HUES6 (cell line): ENCODE measurements at regions not wholly inside any gene's neighbourhood (a gene's known extent, or its start where the extent isn't known, plus 50 kb on each side); places are given as distances from the start of the nearest gene placed in this dataset.

Experiments used
- H3K27ac ChIP-seq: 2 replicates; pipeline ENCODE4 v1.7.0; 2013; ENCODE audit warnings: low read depth, mild to moderate bottlenecking, low read length, inconsistent platforms
- H3K27me3 ChIP-seq: 2 replicates; pipeline ENCODE4 v1.6.1; 2013; ENCODE audit warnings: low read length; ENCODE audit not compliant: control insufficient read depth, insufficient read depth
- H3K36me3 ChIP-seq: 2 replicates; pipeline ENCODE4 v1.6.1; 2013; ENCODE audit warnings: low read length; ENCODE audit not compliant: control insufficient read depth, insufficient read depth
- H3K4me1 ChIP-seq: 2 replicates; pipeline ENCODE4 v1.6.1; 2013; ENCODE audit warnings: low read length; ENCODE audit not compliant: control insufficient read depth, insufficient read depth
- H3K4me3 ChIP-seq: 2 replicates; pipeline ENCODE4 v1.5.1; 2013; ENCODE audit warnings: low read depth, low read length
- H3K9ac ChIP-seq: one replicate; pipeline ENCODE4 v1.6.1; 2013; ENCODE audit warnings: mild to moderate bottlenecking, low read length
- H3K9me3 ChIP-seq: 2 replicates; pipeline ENCODE4 v1.6.1; 2013; ENCODE audit warnings: low read depth, low read length; ENCODE audit not compliant: control insufficient read depth, insufficient read depth

GRCh38 chr10:58094985-58095718 is 172.5 kb downstream of the IPMK start:
- H3K27me3 ChIP-seq: no peaks in the 10 kb centered on the region
- no peak overlapping the region for H3K27ac ChIP-seq
- H3K4me1 ChIP-seq: no peaks in the 10 kb centered on the region
- 0 out of 2 replicates have a peak, but pooled peaks cover 2% of the 10 kb centered on the region for H3K9me3 ChIP-seq
- H3K4me3 ChIP-seq: no peak overlapping the region
- H3K9ac ChIP-seq: no peak overlapping the region
- H3K36me3 ChIP-seq: no peaks in the 10 kb centered on the region

DNA sequence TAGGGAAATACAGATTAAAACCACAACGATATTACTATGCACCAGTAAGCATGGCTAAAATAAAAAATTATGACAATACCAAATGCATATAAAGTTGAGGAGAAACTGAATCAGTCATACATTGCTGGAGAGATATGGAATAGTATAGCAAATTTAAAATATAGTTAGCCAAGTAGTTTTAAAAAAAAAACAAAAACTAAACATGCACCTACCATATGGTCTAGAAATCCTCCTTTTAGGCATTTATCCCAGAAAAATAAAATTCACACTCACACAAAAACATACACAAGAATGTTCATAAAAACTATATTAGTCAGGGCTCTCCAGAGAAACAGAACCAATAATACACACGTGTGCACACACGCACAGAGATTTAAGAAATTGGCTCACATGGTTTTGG is 175.8 kb downstream of the IPMK start:
- no peak overlapping the region for H3K27ac ChIP-seq
- 0 out of 2 replicates have a peak, but pooled peaks cover 2% of the 10 kb centered on the region for H3K9me3 ChIP-seq
- no peaks in the 10 kb centered on the region for H3K36me3 ChIP-seq
- no peak overlapping the region for H3K4me3 ChIP-seq
- no peaks in the 10 kb centered on the region for H3K27me3 ChIP-seq
- no peak overlapping the region for H3K9ac ChIP-seq
- H3K4me1 ChIP-seq: no peaks in the 10 kb centered on the region

DNA sequence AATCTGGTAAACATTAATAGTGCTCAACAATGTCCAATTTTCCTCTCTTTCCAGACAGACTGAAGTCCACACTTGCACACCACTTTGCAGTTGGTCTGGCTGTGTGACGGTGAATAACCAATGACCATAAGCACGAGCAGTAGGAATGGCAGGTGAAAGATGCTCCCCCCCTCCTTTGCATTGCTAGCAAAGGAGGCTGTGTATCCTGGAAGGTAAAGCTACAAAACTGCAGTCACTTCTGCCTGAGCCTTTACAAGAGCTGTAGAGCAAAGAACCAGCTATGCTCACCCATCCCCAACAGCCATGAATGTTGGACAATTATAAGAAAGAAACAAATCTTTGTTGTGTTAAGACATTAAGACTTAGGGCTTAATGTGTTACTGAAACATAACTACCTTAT is 178.0 kb downstream of the IPMK start:
- H3K27me3 ChIP-seq: no peaks in the 10 kb centered on the region
- 0 out of 2 replicates have a peak, but pooled peaks cover 2% of the 10 kb centered on the region for H3K9me3 ChIP-seq
- H3K36me3 ChIP-seq: no peaks in the 10 kb centered on the region
- H3K4me1 ChIP-seq: no peaks in the 10 kb centered on the region
- H3K27ac ChIP-seq: no peak overlapping the region
- no peak overlapping the region for H3K9ac ChIP-seq
- H3K4me3 ChIP-seq: no peak overlapping the region

- Histone ChIP-seq H3K4me3 (no peak overlapping the region), H3K9me3 (0 out of 2 replicates have a peak, but pooled peaks cover under 1% of the 10 kb centered on the region), H3K36me3 (no peaks in the 10 kb centered on the region), H3K9ac (no peak overlapping the region), H3K4me1 (no peaks in the 10 kb centered on the region), H3K27me3 (no peaks in the 10 kb centered on the region), H3K27ac (no peak overlapping the region)
These were observed 179.8 kb downstream of the IPMK start for GRCh38 chr10:58087896-58088295.

DNA sequence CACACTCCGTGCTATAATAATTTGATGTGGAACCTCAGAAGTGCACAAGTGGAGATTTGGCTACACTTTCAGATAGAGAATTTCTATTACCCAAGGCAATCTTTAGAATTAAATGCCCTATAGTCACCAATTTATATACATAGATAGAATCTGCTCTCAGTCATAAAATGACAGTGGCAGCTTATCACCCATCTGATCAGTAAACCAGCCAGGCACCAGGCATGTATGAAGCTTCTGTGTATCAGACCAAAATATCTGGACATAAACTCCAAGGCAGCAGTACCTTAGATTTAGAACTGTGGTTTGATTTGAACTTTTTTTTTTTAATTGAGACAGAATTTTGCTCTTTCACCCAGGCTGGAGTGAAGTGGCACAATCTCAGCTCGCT is 180.9 kb downstream of the IPMK start:
- no peaks in the 10 kb centered on the region for H3K4me1 ChIP-seq
- H3K27ac ChIP-seq: no peak overlapping the region
- no peaks in the 10 kb centered on the region for H3K27me3 ChIP-seq
- no peaks in the 10 kb centered on the region for H3K9me3 ChIP-seq
- no peak overlapping the region for H3K4me3 ChIP-seq
- H3K9ac ChIP-seq: no peak overlapping the region
- no peaks in the 10 kb centered on the region for H3K36me3 ChIP-seq

DNA sequence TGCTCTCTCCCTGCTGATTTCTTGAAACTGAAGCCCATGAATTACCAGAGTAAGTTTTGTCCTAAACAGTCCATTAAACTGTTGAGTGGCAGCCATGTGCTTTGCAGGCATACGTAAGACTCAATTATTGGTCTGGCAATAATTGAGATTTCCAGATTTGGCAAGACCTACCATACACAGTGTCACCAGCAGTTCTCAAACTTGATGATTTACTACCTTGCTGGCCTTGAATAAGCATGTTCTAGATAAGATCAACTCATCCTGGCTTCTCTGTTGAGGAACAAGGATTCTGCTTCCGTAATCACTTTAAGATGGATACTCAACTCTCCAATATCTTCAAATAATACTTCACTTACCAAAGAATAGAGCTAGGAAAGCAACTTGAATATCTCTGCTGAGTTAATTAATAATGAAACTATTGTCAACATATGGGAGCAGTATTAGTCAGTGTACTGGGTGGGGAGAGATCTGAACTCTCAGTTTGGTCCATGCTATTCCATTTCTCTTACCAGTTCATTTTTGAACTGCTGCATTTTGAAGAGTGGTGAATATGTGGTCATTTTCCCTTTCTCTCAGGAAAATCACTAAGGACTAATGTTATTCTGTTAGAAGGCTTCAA is 181.4 kb downstream of the IPMK start:
- no peak overlapping the region for H3K27ac ChIP-seq
- no peaks in the 10 kb centered on the region for H3K9me3 ChIP-seq
- H3K27me3 ChIP-seq: no peaks in the 10 kb centered on the region
- H3K36me3 ChIP-seq: no peaks in the 10 kb centered on the region
- no peak overlapping the region for H3K9ac ChIP-seq
- no peaks in the 10 kb centered on the region for H3K4me1 ChIP-seq
- H3K4me3 ChIP-seq: no peak overlapping the region

DNA sequence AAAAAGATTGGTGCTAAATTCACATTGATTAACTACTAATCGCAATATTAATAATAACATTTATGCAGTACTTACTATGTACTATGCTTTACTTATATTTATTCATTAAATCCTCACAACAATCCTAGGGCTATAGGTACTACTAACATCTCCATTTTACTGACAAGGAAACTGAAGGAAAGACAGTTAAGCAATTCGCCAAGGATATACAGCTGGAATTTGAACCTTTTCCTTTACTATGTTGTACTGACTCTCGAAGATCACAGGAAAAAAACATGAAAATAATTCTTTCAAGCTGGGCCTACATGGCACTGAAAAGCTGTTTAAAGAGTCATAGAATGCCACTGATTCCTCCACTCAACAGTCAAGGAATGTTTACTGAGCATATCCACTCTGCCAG is 185.4 kb downstream of the IPMK start:
- no peak overlapping the region for H3K9ac ChIP-seq
- H3K36me3 ChIP-seq: no peaks in the 10 kb centered on the region
- no peaks in the 10 kb centered on the region for H3K4me1 ChIP-seq
- H3K4me3 ChIP-seq: no peak overlapping the region
- H3K27me3 ChIP-seq: no peaks in the 10 kb centered on the region
- H3K9me3 ChIP-seq: no peaks in the 10 kb centered on the region
- no peak overlapping the region for H3K27ac ChIP-seq

DNA sequence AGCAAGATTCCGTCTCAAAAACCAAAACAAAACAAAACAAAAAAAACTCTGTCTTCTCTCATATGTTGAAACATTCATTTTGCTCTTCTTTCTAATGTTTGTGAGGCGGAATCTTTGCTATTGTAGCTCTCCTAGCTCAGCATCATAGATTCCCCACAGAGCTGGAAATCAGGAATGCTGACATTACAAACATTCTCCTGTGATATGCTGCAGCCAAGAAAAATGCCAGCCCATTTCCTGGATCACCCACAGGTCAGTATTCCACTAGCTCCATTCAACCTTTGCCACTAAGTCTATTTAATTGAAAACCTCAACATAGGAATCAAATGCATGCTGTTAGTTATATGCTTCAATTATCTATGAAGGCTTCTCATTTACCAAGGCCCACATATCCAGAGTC is 186.3 kb downstream of the IPMK start:
- Histone ChIP-seq H3K36me3 (no peaks in the 10 kb centered on the region), H3K9me3 (no peaks in the 10 kb centered on the region), H3K4me1 (no peaks in the 10 kb centered on the region), H3K4me3 (no peak overlapping the region), H3K9ac (no peak overlapping the region), H3K27ac (no peak overlapping the region), H3K27me3 (no peaks in the 10 kb centered on the region)

DNA sequence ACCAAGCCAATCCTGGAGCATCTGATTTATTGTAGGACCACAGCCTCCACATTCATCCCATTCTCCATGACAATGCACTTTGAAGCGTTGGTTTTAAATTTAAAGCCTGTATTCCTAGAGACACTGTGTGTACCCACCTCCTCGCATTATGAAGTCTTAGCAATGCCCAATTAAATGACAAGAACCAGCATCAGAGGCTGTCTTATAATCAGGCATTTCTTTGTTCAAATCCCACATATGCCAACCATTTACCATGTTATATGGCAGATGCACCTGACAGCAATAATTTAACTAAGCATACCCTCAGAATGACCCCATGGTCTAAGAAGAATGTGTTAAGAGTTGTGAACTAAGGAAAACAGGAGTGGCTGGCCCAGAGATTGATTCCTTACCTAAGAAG is 188.2 kb downstream of the IPMK start:
- H3K4me1 ChIP-seq: no peaks in the 10 kb centered on the region
- H3K9me3 ChIP-seq: no peaks in the 10 kb centered on the region
- H3K4me3 ChIP-seq: no peak overlapping the region
- H3K9ac ChIP-seq: no peak overlapping the region
- H3K36me3 ChIP-seq: no peaks in the 10 kb centered on the region
- no peak overlapping the region for H3K27ac ChIP-seq
- H3K27me3 ChIP-seq: no peaks in the 10 kb centered on the region

DNA sequence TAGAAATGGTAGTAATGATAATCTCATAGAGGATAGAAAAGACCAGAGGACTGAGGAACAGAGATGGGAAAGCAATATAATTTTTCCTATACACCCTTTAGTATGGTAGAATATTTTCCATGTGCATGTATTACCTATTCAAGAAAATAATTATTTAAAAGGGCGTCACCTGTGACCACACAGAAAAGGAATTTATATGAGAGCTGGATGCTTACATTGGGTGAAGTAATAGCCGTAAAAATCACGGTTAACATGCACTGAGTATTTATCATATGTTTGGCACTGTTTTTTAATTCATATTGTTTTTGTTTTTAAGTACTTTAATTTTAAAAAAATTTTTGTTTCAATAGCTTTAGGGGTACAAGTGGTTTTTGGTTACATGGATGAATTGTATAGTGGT is 195.1 kb downstream of the IPMK start:
- H3K27me3 ChIP-seq: no peaks in the 10 kb centered on the region
- no peak overlapping the region for H3K27ac ChIP-seq
- no peak overlapping the region for H3K9ac ChIP-seq
- H3K4me1 ChIP-seq: no peaks in the 10 kb centered on the region
- no peaks in the 10 kb centered on the region for H3K9me3 ChIP-seq
- H3K36me3 ChIP-seq: no peaks in the 10 kb centered on the region
- no peak overlapping the region for H3K4me3 ChIP-seq

DNA sequence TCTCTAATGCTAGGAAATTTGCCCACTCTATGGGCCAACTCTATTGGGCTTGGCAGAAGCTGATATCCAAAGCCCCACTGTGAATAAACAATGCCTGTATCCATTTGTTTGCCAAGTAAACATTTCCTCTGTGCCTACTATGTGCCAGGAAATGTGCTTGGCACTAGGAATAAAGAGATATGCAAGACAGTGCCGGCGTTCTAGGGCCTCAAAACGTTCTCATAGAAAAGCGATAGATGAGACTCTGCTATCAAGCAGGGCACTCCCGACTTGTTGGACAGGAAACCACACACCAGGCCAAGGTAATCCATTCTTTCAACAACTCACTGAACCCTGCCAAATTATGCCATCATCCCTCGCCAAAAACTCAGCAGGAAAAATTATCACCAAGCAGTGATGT is 196.7 kb downstream of the IPMK start:
- Histone ChIP-seq H3K27ac (no peak overlapping the region), H3K27me3 (no peaks in the 10 kb centered on the region), H3K4me3 (no peak overlapping the region), H3K36me3 (no peaks in the 10 kb centered on the region), H3K9me3 (no peaks in the 10 kb centered on the region), H3K9ac (no peak overlapping the region), H3K4me1 (no peaks in the 10 kb centered on the region)
